ENCODE measurements at regions not wholly inside any gene's neighbourhood (a gene's known extent, or its start where the extent isn't known, plus 50 kb on each side); places are given as distances from the start of the nearest gene placed in this dataset.

GRCh38 chr10:113442336-113442735 lies 110.5 kb upstream of the HABP2 start:
- no peak for DNase-seq (ENCODE audit: low spot score)

- no peak for DNase-seq (ENCODE audit: low spot score)
Measured at GRCh38 chr10:113443141-113443925, 109.5 kb upstream of the HABP2 start.

- no peak for DNase-seq (ENCODE audit: low spot score)
Measured at GRCh38 chr10:113444766-113445365, 108.0 kb upstream of the HABP2 start.

- no peak for DNase-seq (ENCODE audit: low spot score)
Measured at GRCh38 chr10:113445736-113446135, 107.1 kb upstream of the HABP2 start.

- no peak for DNase-seq (ENCODE audit: low spot score)
Measured at GRCh38 chr10:113446739-113447138, 106.1 kb upstream of the HABP2 start.

- DNase-seq (ENCODE audit: low spot score): no peak
Measured at GRCh38 chr10:113447278-113447677, 105.6 kb upstream of the HABP2 start.

GRCh38 chr10:113449006-113449695 lies 103.7 kb upstream of the HABP2 start:
- DNase-seq (ENCODE audit: low spot score): no peak

GRCh38 chr10:113450046-113450804 lies 102.6 kb upstream of the HABP2 start:
- peak; percentile 18 for DNase-seq (ENCODE audit: low spot score)

GRCh38 chr10:113450906-113451305 lies 101.9 kb upstream of the HABP2 start:
- DNase-seq (ENCODE audit: low spot score): no peak

- no peak for DNase-seq (ENCODE audit: low spot score)
Measured at GRCh38 chr10:113452146-113452845, 100.6 kb upstream of the HABP2 start.

- no peak for DNase-seq (ENCODE audit: low spot score)
Measured at GRCh38 chr10:113453351-113453750, 99.5 kb upstream of the HABP2 start.

GRCh38 chr10:113454341-113455061 lies 98.4 kb upstream of the HABP2 start:
- peak; percentile 28 for DNase-seq (ENCODE audit: low spot score)

GRCh38 chr10:113455947-113456346 lies 96.9 kb upstream of the HABP2 start:
- no peak for DNase-seq (ENCODE audit: low spot score)

GRCh38 chr10:113456741-113457140 lies 96.1 kb upstream of the HABP2 start:
- DNase-seq (ENCODE audit: low spot score): no peak

- DNase-seq (ENCODE audit: low spot score): no peak
Measured at GRCh38 chr10:113457408-113457807, 95.4 kb upstream of the HABP2 start.

- no peak for DNase-seq (ENCODE audit: low spot score)
Measured at GRCh38 chr10:113458451-113458850, 94.4 kb upstream of the HABP2 start.

GRCh38 chr10:113458944-113459343 lies 93.9 kb upstream of the HABP2 start:
- no peak for DNase-seq (ENCODE audit: low spot score)

- no peak for DNase-seq (ENCODE audit: low spot score)
Measured at GRCh38 chr10:113459626-113460280, 93.1 kb upstream of the HABP2 start.

- DNase-seq (ENCODE audit: low spot score): no peak
Measured at GRCh38 chr10:113463083-113463482, 89.8 kb upstream of the HABP2 start.

- no peak for DNase-seq (ENCODE audit: low spot score)
Measured at GRCh38 chr10:113463777-113464176, 89.1 kb upstream of the HABP2 start.

- no peak for DNase-seq (ENCODE audit: low spot score)
Measured at GRCh38 chr10:113469796-113470195, 83.1 kb upstream of the HABP2 start.

Data from LoVo (cell line).